OCI-LY7 (cell line): ENCODE measurements at regions not wholly inside any gene's neighbourhood (a gene's known extent, or its start where the extent isn't known, plus 50 kb on each side); places are given as distances from the start of the nearest gene placed in this dataset.

ENCODE experiments used
- BruUV-seq: library from RNA; stranded (reverse); fragments of 400-500 nt; replicated peaks from 2 replicates; lab custom pipeline; 2021; lab: Mats Ljungman, UMichigan
- CTCF ChIA-PET: fragments of 300-600 bp; sonication (Branson Sonifier 250); formaldehyde crosslinking; loops from one replicate; lab custom pipeline; 2022; ENCODE audit warnings: antibody characterized with exemption; ENCODE audit not compliant: unreplicated experiment; lab: Charles Lee
- POLR2A ChIA-PET: fragments of 300-600 bp; sonication (Branson Sonifier 250); formaldehyde crosslinking; loops from one replicate; lab custom pipeline; 2022; ENCODE audit warnings: antibody characterized with exemption; lab: Charles Lee
- DNase-seq: peaks from one replicate; pipeline ENCODE4 v3.0.0-alpha.2; 2015; ENCODE audit warnings: low spot score
- H2AFZ ChIP-seq: fragments of 200-600 bp; sonication (generic), shearing (Covaris generic); 2 replicates; pipeline ENCODE4 v1.6.1; 2014; ENCODE audit warnings: mild to moderate bottlenecking, antibody characterized with exemption, low read length, moderate library complexity
- H3K27ac ChIP-seq: fragments of 200-600 bp; sonication (generic); 2 replicates; pipeline ENCODE4 v1.5.1; 2014; ENCODE audit warnings: mixed run types, low read depth, mild to moderate bottlenecking, moderate library complexity, low read length, inconsistent platforms; ENCODE audit not compliant: poor library complexity, severe bottlenecking
- H3K36me3 ChIP-seq: fragments of 200-600 bp; sonication (generic); 2 replicates; pipeline ENCODE4 v1.6.1; 2014; ENCODE audit warnings: mild to moderate bottlenecking, antibody characterized with exemption, low read length, moderate library complexity, mixed read lengths; ENCODE audit not compliant: insufficient read depth
- H3K4me1 ChIP-seq: fragments of 200-600 bp; sonication (generic); 2 replicates; pipeline ENCODE4 v1.5.1; 2014; ENCODE audit warnings: mild to moderate bottlenecking, low read length; ENCODE audit not compliant: insufficient read depth, poor library complexity, severe bottlenecking
- H3K4me2 ChIP-seq: fragments of 200-600 bp; sonication (generic); 2 replicates; pipeline ENCODE4 v1.6.1; 2014; ENCODE audit warnings: mild to moderate bottlenecking, low read length
- H3K4me3 ChIP-seq: fragments of 200-600 bp; sonication (generic); 2 replicates; pipeline ENCODE4 v1.5.1; 2014; ENCODE audit warnings: mild to moderate bottlenecking, low read depth, low read length; ENCODE audit not compliant: poor library complexity, severe bottlenecking
- H3K79me2 ChIP-seq: fragments of 200-600 bp; sonication (generic); 2 replicates; pipeline ENCODE4 v1.6.1; 2016; ENCODE audit warnings: low read depth, mild to moderate bottlenecking, low read length, moderate library complexity, mixed read lengths; ENCODE audit not compliant: insufficient read depth
- H3K9me2 ChIP-seq: fragments of 200-600 bp; sonication (generic); 2 replicates; pipeline ENCODE4 v1.6.1; 2016; ENCODE audit warnings: mild to moderate bottlenecking, low read length, mixed read lengths; ENCODE audit not compliant: insufficient read depth
- H3K9me3 ChIP-seq: fragments of 200-600 bp; sonication (generic); 2 replicates; pipeline ENCODE4 v1.6.1; 2014; ENCODE audit warnings: mild to moderate bottlenecking, mixed run types, low read length, mixed read lengths
- H4K20me1 ChIP-seq: fragments of 200-600 bp; sonication (generic); 2 replicates; pipeline ENCODE4 v1.6.1; 2014; ENCODE audit warnings: mild to moderate bottlenecking, antibody characterized with exemption, low read length, moderate library complexity, mixed read lengths; ENCODE audit not compliant: insufficient read depth
- CTCF ChIP-seq: fragments of 200-600 bp; sonication (generic); conservative IDR thresholded peaks from 2 replicates; pipeline ENCODE4 v1.5.1; 2014; ENCODE audit warnings: mild to moderate bottlenecking, antibody characterized with exemption, low read length, moderate library complexity, mixed read lengths
- EZH2phosphoT487 ChIP-seq: fragments of 200-600 bp; sonication (generic); IDR thresholded peaks from 2 replicates; pipeline ENCODE4 v1.6.1; 2018; ENCODE audit warnings: low read depth, borderline replicate concordance, mild to moderate bottlenecking, mixed run types, antibody characterized with exemption, low read length, moderate library complexity, mixed read lengths
- intact Hi-C: fragments of 100-400 bp; cut with micrococcal nuclease; formaldehyde crosslinking; loops from one replicate; pipeline ENCODE4 v1.10.0; 2022; ENCODE audit not compliant: unreplicated experiment

DNA sequence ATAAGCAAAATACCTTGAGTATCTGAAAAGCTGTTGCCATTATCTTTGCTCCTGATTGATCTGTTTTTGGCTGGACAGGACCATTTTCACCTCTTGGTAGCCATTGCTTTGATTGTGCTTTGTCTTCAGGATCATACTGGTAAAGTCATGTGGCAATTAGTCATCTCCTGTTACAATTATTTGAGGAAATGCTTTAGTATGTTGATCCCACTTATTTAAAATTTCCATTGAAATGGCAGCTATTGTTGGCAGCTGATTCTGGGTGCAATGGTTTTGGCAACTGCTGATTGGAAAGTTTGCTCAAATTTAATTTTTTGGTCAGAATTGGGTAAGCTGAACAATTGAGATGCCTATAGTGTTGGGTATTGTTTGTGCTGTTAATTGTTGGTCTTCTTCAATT, 238.3 kb upstream of the TLL1 start:
- intact Hi-C loops = no loop called here
- no peak for DNase-seq
- TF ChIP-seq EZH2phosphoT487 = no peak
- TF ChIP-seq CTCF = no peak
- Histone ChIP-seq H3K4me1 (no peaks in the 10 kb centered on the region), H3K4me2 (no peak overlapping the region), H3K36me3 (no peaks in the 10 kb centered on the region), H3K9me3 (no peaks in the 10 kb centered on the region), H3K9me2 (no peaks in the 10 kb centered on the region), H3K27ac (no peak overlapping the region), H3K4me3 (no peak overlapping the region), H3K79me2 (no peaks in the 10 kb centered on the region), H2AFZ (no peak overlapping the region), H4K20me1 (no peaks in the 10 kb centered on the region)
- no TSS peak for BruUV-seq
- ChIA-PET POLR2A (no interaction called here), CTCF (no interaction called here)

DNA sequence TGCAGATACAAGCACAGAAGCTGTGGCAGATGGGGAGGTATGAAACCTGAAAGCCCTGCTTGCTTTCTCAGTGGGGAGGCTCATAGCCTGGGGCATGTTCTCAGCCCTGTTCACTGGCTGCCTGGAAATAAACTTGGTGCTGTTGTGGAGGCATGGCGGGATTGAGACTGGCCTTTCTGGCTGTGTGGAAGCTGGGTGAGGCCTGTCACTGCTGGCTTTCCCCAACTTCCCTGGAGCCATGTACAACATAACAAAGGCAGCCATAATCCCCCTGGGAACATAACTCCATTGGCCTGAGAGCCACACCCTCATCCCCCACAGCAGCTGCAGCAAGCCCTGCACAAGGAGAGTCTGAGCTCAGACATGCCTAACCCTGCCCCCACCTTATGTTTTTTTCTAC, 237.7 kb upstream of the TLL1 start:
- no peaks in the 10 kb centered on the region for H4K20me1 ChIP-seq
- no peaks in the 10 kb centered on the region for H3K36me3 ChIP-seq
- ChIA-PET POLR2A (no interaction called here), CTCF (no interaction called here)
- DNase-seq = no peak
- H3K79me2 ChIP-seq = no peaks in the 10 kb centered on the region
- intact Hi-C loops = no loop called here
- H2AFZ ChIP-seq = no peak overlapping the region
- H3K27ac ChIP-seq = no peak overlapping the region
- no peaks in the 10 kb centered on the region for H3K9me3 ChIP-seq
- H3K4me2 ChIP-seq = no peak overlapping the region
- BruUV-seq = no TSS peak
- no peaks in the 10 kb centered on the region for H3K4me1 ChIP-seq
- TF ChIP-seq EZH2phosphoT487 (no peak), CTCF (no peak)
- no peak overlapping the region for H3K4me3 ChIP-seq
- H3K9me2 ChIP-seq = no peaks in the 10 kb centered on the region

DNA sequence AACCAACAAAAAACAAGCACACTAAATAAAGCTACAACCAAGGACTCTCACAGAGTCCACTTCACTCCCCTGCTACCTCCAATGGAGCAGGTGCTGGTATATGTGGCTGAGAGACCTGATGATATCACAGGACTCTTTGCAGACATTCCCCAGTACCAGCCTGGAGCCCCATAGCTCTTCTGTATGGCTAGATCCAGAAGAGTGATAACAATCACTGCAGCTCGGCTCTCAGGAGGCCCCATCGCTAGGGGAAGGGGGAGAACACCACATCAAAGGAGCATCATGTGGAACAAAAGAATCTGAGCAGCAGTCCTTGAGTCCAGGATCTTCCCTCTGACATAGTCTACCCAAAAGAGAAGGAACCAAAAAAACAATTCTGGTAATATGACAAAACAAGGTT, 237.1 kb upstream of the TLL1 start:
- H3K9me2 ChIP-seq = no peaks in the 10 kb centered on the region
- no peaks in the 10 kb centered on the region for H3K79me2 ChIP-seq
- intact Hi-C loops = no loop called here
- no peak for DNase-seq
- no peak overlapping the region for H3K27ac ChIP-seq
- H3K9me3 ChIP-seq = no peaks in the 10 kb centered on the region
- ChIA-PET CTCF (no interaction called here), POLR2A (interaction anchor here (1.0 to 1.1 kb wide), 2 partner anchors 10 to 22 kb away, joined by 5 to 7 read pairs; no protein-coding TSS in a partner anchor)
- no peak overlapping the region for H2AFZ ChIP-seq
- H3K36me3 ChIP-seq = no peaks in the 10 kb centered on the region
- no peak overlapping the region for H3K4me2 ChIP-seq
- no TSS peak for BruUV-seq
- H3K4me3 ChIP-seq = no peak overlapping the region
- no peaks in the 10 kb centered on the region for H3K4me1 ChIP-seq
- no peaks in the 10 kb centered on the region for H4K20me1 ChIP-seq
- no peak for TF ChIP-seq CTCF
- TF ChIP-seq EZH2phosphoT487 = no peak
